HG02610 (cell line): ENCODE measurements at regions not wholly inside any gene's neighbourhood (a gene's known extent, or its start where the extent isn't known, plus 50 kb on each side); places are given as distances from the start of the nearest gene placed in this dataset.
"Not testable (repeated sequence)": the region's sequence is repeated elsewhere in the genome, so short reads cannot be mapped to it uniquely, and the experiment has no call there.

Experiments used
- ATAC-seq: cut with Tn5 transposase; IDR thresholded peaks from one replicate; pipeline ENCODE4 v1.9.1; 2021; ENCODE audit warnings: mild to moderate bottlenecking, moderate library complexity; ENCODE audit not compliant: unreplicated experiment

DNA sequence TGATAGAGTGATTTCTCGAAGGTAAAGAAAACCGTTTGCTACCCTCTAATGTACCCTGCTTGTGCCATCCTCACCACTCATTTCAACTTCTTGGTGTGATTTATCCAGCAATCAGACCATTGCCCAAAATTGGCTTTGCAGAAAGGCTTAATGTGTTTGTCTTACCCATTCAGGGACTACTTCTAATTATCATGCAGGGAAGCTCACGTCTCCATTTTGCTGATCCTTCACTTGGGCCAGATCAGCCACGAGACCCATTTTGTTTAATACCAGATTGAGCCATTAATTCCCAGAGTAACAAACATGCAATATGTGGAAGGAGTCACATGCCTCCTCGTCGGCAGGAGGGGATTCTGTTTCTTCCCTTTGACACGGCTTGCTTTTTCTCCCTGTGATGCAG lies 51.1 kb upstream of the CRY1 start:
- no peak for ATAC-seq

DNA sequence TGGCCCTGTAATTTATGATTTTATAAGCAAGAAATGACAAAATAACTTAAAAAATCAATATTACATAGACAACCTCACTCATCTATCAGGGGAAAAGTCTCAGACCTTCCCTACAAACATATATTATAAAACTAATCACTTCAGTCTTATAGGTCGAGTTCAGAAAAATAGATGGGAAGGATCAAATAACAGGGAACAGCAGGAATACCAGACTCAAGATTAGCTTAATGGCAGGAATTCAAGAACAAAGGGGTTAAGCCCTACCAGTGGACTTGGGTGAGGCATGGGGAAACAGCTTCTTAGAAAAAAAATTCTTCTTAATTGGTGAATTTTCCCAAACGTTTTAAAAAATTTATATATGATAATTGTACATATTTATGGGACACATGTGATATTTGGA lies 51.6 kb upstream of the CRY1 start:
- ATAC-seq = no peak

DNA sequence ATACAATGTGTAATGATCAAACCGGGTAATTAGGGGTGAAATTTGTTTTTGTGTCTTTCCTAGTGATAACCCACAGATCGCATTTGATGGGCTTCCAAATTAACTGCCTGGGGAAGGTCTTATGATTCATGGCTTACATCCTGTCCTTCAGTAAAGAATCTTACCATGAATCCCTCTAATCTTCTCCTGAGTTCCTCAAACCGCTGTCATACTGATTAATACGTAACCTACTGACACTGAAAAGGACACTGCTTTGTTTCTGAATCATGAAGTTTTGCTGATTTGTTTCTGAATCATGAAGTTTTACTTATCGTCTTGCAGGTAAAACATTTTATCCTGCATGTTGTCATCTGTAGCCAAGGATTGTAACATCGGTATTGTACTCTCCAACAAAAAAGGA lies 52.0 kb upstream of the CRY1 start:
- no peak for ATAC-seq

DNA sequence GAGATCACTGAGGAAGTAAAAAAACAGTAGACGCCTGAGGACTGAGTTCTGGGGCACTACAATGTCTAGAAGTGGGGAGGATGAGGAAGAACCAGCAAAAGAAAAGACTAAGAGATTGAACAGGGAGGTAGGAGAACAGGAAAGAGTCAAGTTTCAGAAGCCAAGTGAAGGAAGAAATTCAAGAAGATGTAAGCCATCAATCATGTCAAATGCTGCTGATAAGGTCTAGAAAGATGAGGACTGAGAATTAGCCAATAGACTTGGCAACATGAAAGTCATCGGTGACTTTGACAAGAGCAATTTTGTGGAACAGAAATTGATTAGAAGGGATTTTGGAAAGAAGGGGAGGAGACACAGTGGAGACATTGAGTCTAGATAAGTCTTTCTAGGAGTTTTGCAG lies 54.8 kb upstream of the CRY1 start:
- no peak for ATAC-seq

GRCh38 chr12:107152315-107152714 lies 59.0 kb upstream of the CRY1 start:
- no peak for ATAC-seq

- no peak for ATAC-seq
Measured at GRCh38 chr12:107159384-107159900, 66.1 kb upstream of the CRY1 start.

GRCh38 chr12:107163413-107163812 lies 70.1 kb upstream of the CRY1 start:
- ATAC-seq = no peak

DNA sequence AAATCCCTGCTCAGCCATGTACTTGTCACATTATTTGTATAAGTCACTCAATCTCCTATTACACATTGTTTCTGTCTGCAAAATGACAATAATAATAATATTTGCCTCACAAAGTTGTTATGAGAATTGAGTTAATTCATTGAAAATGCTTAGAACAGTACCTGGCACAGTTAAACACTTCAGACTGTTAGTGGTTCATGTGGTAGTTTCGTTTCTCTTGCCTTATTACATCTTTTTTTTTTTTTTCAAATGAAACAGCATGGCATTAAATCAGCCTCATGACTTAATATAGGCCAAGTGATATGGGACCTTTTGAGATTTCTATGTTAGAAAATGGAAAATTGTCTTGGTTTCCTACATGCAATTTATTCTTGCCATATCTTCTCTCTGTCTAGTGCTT lies 71.0 kb upstream of the CRY1 start:
- no peak for ATAC-seq

DNA sequence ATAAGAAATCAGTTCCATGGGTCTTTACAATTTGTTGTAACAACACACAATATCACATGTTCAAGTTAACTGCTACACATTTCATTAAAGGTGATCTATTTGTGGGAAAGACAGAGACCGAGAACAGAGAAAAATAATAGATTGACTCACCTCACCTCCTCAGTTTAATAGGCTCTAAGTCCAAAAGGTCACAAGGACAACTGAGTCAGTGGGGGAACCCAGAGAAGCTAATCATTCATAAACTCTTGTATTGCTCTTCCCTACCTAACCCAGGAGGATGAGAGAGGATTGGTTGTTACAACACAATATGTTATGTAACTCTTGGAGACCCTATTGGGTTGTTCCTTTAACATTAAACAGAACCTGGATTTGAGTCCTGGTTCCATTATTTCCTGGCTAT lies 72.2 kb upstream of the CRY1 start:
- ATAC-seq = no peak

DNA sequence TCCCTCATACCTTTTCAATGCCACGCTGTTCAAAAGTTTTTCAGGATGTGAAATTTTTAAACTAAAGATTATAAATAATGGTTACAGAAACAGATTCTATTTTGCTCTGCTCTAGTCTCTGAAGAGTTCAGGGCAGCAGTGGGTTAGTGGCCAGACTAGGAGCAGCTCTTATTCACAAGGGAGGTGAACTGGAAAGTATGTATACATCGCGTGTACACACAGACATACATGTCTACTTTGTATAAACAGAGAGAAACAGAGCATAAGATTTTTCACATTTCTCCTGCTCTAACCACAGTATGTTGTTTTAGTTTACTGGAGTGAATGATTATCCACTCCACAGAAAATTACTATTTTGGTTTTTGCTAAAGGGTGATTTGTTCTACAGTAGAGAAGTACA lies 74.4 kb upstream of the CRY1 start:
- no peak for ATAC-seq

DNA sequence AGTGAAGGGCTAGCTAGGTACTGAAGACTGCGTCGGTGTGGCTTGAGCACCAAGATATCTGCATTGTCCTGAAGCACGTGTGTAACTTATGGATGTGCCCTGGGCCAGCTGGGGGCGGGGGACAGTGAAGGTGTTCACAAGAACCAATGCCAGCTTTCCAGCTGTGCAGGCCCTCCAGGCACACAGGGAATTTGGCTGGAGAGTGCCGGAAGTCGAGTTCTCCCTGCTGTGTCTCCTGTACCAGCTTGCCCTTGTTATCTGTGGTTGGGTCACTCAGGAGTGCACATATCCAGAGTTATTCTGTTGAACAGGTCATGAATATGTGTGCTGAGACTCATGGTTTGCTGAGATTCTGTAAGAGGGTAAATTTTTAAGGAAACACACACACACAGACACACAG lies 75.9 kb upstream of the CRY1 start:
- no peak for ATAC-seq

DNA sequence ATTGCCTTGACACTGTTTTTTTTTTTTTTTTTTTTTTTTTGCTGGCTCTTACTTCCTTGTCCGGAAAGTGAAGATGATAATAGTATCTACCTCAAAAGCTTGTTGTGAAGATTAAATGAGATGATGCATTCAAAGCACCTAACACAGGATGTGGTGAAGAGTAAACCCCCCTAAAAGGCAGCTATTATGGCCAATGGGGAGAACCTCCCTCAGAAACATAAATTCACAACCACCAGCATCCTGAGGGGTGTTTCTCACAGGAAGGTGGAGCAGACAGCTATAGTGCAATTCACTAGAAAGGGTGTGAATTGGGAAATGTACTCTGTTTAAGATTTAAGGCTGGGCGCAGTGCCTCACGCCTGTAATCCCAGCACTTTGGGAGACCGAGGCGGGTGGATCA lies 85.4 kb upstream of the CRY1 start:
- no peak for ATAC-seq

GRCh38 chr12:107179871-107180270 lies 86.5 kb upstream of the CRY1 start:
- no peak for ATAC-seq

DNA sequence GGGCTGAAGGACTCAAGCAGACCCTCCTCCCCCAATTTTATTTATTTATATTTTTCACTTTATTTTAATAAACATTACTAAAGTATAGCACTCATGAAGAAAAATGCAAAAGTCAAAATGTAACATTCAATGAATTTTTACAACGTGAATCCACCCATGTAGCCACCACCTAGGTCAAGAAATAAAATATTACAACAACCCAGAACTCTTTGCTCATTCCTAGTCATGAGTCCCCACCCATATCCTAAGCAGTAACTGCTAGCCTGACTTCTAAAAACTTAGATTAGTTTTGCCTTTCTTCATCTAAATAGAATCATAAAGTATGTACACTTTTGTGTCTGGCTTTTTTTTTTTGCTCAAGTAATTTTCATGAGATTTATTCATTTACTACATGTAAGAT lies 86.9 kb upstream of the CRY1 start:
- no peak for ATAC-seq

GRCh38 chr12:107184359-107184930 lies 91.1 kb upstream of the CRY1 start:
- no peak for ATAC-seq

DNA sequence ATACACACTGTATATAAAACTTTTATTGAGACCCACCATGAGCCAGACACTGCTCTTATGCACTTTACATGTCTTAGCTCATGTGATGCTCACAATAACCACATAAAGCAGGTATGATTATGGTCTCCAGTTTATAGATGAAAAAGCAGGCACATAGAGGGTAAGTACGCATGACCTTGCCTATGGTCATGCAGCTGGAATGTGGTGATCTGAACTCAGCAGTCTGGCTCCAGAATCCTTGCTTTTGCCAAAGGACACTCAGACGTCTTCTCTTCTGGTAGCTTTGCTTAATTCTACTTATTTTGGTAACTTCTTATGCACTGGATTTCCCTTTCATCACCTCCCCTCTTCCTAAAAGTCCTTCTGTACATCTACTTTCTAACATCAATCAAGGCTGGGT lies 103.3 kb upstream of the CRY1 start:
- ATAC-seq = no peak

DNA sequence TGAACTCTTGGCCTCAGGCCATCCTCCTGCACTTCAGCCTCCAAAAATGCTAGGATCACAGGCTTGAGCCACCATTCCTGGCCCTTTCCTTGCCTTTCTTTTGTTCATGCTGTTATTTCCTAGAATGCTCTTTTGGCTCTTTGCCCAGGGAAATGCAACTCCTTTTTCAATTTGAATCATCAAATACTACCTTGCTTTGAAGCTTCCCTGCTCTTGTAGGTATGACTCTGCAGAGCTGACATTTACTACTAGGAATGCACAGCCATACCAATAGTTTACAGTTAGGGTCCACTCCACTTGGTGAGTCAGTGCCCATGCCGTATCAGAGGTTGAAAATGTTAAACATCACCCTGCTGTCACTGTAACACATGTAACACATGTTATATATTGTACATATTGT lies 107.0 kb upstream of the CRY1 start:
- ATAC-seq = no peak

DNA sequence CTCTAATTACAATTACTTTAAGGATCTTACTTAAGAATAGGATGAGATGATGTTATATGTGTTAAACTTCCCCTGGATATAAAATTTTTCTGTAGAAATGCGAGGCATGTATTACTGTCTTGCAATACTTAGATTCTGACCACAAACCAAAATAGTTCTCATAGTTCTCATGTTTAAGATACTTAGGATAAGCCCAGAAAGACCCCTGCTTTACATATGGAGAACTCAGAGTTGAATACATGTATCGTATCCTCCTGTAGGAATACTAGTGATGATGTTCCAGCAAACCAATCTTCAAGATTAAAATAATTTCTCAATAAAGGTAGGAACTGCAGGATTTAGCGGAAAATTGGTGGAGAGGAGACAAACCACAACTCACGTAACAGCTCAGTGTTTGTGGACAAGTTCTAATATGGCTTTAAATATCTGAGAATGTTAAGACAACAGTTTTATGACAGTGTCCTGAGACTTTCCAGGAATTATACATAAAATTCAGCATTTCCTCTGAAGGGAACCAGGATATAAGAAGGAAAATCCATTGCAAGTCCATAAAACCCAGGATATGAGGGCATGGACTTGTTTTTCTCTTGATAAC lies 114.7 kb upstream of the CRY1 start:
- ATAC-seq = no peak

- not testable (repeated sequence) for ATAC-seq
Measured at GRCh38 chr12:107209700-107210099, 116.4 kb upstream of the CRY1 start.

- not testable (repeated sequence) for ATAC-seq
Measured at GRCh38 chr12:107214373-107214773, 121.0 kb upstream of the CRY1 start.

- ATAC-seq = not testable (repeated sequence)
Measured at GRCh38 chr12:107216411-107216810, 123.1 kb upstream of the CRY1 start.

DNA sequence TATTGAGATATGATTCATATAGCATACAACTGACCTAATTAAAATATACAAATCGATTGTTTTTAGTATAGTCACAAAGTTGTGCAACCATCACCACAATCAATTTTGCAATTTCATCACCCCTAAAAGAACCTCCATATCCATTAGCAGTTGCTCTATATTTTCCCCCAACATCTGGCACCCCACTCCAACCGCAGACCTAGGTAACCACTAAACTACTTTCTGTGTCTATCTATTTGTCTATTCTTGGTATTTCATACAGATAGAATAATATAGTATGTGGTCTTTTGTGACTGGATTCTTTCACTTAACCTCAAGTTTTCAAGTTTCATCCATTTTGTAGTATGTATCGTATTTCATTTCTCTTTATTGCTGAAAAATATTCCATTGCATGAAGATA lies 126.0 kb upstream of the CRY1 start:
- no peak for ATAC-seq

DNA sequence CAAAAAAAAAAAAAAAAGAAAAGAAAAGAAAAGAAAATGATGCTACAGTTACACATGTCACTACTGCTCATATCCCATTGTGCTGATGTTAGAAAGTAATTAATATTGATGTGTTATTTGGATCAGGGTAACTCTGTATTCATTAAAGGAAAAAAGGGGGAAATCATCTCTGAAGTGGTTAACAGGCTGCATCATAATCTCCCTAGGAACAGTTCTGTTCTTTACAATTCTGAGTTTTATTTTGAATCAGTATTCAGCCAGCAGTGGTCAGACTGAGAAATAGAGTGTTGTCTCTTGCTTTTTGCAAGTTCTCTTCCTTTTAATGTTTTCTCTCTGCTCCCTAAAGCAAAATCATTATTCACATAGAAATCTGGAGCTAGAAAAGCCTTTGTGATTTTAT lies 128.6 kb upstream of the CRY1 start:
- no peak for ATAC-seq
